Skin epidermis (tissue), 12 donors: ENCODE measurements at regions not wholly inside any gene's neighbourhood (a gene's known extent, or its start where the extent isn't known, plus 50 kb on each side); places are given as distances from the start of the nearest gene placed in this dataset.
A peak's percentile ranks its signal among the peaks of the same experiment; 100 is the strongest.
"Not testable (repeated sequence)": the region's sequence is repeated elsewhere in the genome, so short reads cannot be mapped to it uniquely, and the experiment has no call there.

ENCODE experiments used
- H3K27ac ChIP-seq, 21 experiments: fragments of 200-600 bp; sonication (generic) in 11 of 21; one replicate each; pipeline ENCODE4 v1.5.0; 2020; ENCODE audit warnings: mild to moderate bottlenecking in 3 of 21, inconsistent platforms in 2 of 21, moderate library complexity in 2 of 21
- H3K4me3 ChIP-seq, 7 experiments: fragments of 200-600 bp; sonication (generic) in 2 of 7; one replicate each; pipeline ENCODE4 v1.5.0; 2020; ENCODE audit warnings: inconsistent platforms in 2 of 7, mild to moderate bottlenecking in 2 of 7, moderate library complexity in 1 of 7

DNA sequence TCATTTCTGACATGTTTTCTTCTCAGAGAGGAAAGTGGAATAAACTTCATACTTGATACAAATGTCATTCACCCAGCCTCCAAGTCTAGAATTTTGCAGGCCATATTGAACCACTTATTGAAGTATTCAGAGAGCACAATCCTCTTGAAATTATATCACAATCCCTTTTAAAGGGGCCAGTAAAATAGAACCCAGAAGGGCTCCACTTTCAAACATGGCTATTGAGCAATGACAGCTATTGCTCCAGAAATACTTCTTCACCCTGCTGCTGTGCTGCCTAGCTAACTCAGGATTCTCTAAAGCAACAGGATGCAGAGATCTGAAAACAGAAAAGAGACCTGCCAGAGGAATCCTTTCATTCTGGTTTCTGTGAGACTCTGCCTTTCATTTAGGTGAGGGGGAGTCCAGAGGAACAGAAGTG, 275.0 kb upstream of the CDH5 start:
- Histone ChIP-seq H3K27ac (peak overlapping the region in 9 of 21 experiments; percentile 12 to 72 (median 54)), H3K4me3 (no peak overlapping the region)

DNA sequence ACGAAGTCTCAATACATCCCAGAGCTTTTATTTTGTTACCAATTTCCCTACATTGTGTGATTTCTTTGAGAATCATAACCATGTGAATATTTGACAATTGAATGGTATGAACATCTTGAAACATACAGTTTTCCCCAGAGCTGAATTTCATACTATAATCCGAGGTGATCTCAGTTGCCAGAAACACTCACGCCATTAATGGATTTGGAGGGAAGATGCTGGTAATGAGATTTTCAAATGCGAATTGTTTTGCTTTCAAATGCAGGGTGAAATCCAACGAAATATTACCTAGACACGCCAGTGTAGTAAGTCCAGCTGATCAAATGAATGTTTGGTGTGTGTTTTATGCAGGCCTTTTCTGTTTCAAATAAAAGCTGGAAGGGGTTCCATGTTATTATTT, 277.8 kb upstream of the CDH5 start:
- H3K27ac ChIP-seq = no peak overlapping the region
- H3K4me3 ChIP-seq = no peak overlapping the region

DNA sequence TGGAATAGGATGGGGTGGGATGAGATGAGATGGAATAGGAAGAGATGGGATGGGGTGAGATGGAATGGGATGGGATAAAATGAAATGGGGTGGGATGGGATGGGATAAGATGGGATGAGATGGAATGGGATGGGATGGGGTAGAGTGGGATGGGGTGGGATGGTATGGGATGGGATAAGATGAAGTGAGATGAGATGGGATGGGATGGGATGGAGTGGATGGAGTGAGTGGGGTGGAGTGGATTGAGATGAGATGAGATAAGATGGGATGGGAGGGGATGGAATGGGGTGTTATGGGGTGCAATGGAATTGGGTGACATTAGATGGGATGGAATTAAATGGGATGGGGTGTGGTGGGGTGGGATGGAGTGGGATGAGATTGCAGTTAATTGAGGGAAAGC, 279.2 kb upstream of the CDH5 start:
- H3K27ac ChIP-seq = no peak overlapping the region
- H3K4me3 ChIP-seq = no peak overlapping the region

DNA sequence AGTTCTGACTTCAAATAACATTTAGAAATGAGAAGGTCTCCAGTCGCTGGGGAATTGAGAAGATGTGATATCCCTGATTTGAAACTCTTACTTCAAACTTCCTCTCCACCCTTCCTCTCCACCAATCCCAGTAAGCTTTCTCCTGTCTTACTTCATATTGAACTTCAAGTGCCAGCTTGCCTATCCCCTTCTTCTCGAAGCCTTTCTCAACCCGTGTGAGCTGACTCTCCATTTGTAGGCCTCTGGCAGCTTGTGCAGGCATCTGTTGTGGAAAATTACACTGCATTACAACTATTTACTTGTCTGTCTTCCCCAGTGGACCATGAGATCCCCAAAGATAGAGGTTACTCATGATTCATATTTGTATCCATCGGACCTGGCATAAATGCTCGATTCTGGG, 280.8 kb upstream of the CDH5 start:
- H3K4me3 ChIP-seq = no peak overlapping the region

DNA sequence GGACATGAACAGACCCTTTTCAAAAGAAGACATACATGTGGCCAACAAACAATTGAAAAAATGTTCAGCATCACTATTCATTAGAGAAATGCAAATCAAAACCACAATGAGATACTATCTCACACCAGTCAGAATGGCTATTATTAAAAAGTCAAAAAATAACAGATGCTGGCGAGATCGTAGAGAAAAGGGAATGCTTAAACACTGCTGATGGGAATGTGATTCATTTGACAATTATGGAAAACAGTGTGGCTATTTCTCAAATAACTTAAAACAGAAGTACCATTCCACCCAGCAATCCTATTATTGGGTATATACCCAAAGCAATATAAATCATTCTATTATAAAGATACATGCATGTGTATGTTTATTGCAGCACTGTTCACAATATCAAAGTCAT, 281.8 kb upstream of the CDH5 start:
- not testable (repeated sequence) for H3K4me3 ChIP-seq
- peak overlapping the region in 3 of 21 experiments; percentile 9 to 57 (median 44) for H3K27ac ChIP-seq

More for the DNA sequence above, 280.8 kb upstream of the CDH5 start:
- H3K27ac ChIP-seq = peak overlapping the region in 2 of 21 experiments; percentile 25 to 54

DNA sequence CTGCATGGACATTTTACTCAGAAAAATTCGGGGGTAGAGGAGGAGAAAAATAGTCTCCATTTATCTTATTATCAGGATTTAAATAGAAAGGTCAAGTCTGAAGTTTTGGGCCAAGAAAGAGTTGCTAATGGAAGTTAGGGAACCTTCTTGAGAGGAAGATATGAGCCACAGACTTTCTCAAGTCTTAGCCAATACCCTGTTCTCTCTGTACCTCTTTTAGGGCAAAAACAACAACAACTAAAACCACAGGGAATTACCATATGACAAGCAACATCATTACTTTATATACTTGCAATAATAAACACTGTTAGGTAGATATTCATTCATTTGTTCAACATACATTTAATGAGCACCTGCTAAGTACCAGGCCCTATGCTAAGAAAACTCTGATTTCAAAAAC, 282.2 kb upstream of the CDH5 start:
- peak overlapping the region in 5 of 21 experiments; percentile 31 to 57 (median 51) for H3K27ac ChIP-seq

DNA sequence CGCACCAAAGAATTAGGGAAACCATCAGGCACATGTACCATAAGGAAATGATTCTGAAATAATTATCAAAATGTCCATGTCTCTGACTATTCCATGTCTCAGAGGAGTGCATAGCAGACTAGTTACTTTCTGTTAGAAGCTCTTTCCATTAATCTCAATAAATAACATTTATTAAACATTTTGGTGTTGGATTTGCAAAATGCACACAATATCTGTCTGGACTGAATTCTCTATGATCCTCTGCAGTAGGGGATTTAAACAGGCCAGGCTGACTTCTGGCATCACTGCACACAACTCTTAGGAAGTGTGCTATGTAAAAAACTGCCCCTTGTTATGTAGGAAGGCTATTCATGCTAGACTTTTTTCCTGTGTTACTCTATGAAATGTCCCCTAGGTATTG, 283.3 kb upstream of the CDH5 start:
- Histone ChIP-seq H3K27ac (peak overlapping the region in 4 of 21 experiments; percentile 9 to 57 (median 40)), H3K4me3 (no peak overlapping the region)

More for the DNA sequence above, 282.2 kb upstream of the CDH5 start:
- no peak overlapping the region for H3K4me3 ChIP-seq

DNA sequence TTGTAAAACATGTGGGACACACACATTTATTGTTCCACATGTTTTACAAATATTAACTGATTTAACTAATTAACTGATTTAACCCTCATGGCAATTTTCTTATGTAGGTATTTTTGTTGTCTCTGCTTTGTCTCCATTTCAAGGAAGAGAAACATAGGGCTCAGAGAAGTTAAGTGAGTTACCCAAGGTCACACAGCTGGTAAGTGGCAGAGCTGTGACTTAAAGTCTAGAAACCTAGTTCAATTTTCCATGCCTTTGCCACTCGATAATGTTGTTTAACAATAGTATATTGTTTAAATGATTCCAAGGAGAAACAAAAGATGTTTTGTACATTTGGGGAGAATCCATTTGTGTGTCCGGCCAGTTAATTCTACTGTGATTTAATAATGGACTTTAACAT, 284.1 kb upstream of the CDH5 start:
- Histone ChIP-seq H3K27ac (peak overlapping the region in 2 of 21 experiments; percentile 2 to 5), H3K4me3 (no peak overlapping the region)

DNA sequence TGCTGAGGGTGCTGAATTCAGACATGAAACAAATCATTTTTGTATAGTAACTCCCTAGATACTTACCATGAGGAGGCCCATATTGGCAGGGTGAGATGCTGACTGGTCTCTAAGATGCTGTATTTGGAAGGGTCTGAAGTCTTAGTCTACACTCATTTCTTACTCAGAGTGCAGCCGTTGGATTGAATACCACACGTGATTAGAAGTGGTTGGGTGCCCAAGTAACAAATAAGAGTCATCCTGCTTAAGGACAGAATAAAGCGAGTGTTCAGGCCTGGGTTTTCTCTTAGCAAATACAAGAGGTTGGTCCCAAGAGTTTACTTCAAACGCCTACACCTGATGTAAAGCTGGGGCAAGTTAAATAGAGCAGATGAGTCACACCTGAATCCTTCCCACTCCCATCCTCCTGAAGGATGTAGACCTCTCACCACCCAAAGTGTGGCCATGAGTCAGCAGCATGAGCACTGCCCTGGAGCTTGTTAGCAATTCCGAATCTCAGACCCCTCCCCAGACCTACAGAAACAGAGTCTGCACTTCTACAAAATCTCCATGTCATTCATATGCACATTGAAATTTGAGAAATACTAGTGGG, 284.6 kb upstream of the CDH5 start:
- Histone ChIP-seq H3K27ac (peak overlapping the region in 4 of 21 experiments; percentile 2 to 37 (median 14)), H3K4me3 (no peak overlapping the region)

DNA sequence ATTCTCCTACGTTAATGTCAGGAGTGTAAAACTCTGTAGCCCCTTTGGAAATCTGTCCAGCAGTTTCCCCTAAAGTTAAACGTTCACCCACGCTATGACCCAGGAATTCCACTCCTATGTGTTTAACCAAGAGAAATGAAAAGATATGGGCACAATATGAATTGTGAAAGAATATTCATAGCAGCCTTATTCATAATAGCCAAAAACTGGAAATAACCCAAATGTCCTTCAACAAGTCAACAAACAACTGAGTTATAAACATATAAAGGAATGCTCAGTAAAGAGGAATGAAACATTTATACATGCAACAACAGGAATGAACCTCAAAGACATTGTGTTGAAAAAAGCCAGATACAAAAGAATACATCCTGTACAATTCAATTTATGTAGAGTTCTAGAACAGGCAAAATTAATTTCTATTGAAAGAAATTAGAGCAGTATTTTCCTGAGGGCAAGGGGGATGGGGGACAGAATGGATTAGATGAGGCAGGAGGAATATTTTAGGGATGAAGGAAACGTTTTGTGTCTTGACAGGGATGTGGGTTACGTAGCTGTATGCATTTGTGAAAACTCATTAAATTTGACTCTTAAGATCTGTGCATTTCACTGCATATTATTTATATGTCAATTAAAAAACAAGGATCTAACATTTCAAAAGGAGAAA, 286.7 kb upstream of the CDH5 start:
- Histone ChIP-seq H3K4me3 (no peak overlapping the region), H3K27ac (peak overlapping the region in 1 of 21 experiments; percentile 22)

DNA sequence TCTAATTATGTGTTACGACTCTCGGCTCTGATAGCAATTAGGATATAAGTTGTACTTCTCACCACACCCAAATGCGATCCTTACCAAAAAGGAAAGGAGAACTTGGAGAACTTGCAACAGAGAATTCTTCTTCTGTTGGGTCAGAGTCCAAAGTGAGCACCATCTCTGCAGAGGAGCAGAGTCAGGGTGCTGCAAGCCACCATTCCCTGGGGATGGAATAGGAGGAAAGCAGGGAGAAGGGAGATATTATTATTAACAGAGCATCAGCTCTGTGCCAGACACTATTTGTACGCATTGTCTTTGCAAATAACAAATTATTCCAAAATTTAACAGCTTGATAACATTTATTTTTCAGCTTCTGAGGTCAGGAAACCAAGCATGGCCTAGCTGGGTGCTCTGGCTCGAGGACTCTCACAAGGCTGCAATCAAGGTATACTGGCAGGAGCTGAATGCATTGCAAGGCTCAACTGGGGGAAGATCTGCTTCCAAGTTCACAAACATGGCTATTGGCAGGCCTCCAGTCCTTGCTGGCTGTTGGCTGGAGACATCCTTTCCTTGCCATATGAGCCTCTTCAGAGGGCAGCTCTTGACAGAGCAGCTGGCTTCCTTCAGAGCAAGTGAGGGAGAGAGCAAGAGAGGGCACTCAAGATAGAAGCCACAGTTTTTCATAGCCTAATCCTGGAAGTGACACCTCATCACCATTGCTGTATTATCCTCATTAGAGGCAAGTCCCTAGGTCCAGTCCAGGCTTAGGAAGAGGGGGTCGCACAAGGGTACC, 296.2 kb upstream of the CDH5 start:
- Histone ChIP-seq H3K27ac (peak overlapping the region in 1 of 21 experiments; percentile 27), H3K4me3 (no peak overlapping the region)

DNA sequence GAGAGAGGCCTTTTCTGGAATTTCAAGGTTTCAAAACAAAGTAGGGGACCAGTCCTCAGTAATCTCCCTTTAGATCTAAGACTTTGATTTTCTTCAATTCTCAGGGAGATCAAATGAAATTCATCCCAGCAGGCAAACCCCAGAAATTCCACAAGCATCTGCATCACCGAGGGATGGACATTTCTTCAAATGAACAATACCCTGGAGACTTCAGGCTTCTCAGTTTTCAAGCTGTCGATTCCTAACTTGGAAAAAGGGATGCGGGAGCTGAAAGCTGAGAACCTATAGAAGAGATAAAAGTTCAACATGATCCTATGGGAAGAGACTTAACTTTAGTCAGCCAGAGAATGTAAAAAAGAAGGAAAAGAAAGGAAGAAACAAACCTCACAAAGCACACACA, 296.9 kb upstream of the CDH5 start:
- no peak overlapping the region for H3K4me3 ChIP-seq
- H3K27ac ChIP-seq = no peak overlapping the region

DNA sequence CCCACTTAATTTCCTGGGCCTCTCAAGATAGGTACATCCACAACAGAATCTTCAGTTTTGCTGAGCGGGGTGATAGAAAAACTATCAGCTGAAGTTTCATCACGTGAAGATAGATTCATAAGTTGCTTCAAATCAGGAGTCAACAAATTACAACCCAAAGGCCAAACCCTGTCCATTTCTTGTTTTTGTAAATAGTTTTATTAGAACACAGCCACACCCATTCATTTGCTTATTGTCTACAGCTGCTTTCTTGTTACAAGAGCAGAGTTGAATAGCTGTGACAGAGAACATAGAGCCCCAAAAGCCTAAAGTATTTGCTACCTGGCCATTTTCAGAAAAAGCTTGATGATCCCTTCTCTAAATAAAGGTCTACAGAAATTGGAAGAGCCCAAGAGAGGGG, 300.1 kb upstream of the CDH5 start:
- H3K4me3 ChIP-seq = no peak overlapping the region
- peak overlapping the region in 5 of 21 experiments; percentile 1 to 50 (median 34) for H3K27ac ChIP-seq

DNA sequence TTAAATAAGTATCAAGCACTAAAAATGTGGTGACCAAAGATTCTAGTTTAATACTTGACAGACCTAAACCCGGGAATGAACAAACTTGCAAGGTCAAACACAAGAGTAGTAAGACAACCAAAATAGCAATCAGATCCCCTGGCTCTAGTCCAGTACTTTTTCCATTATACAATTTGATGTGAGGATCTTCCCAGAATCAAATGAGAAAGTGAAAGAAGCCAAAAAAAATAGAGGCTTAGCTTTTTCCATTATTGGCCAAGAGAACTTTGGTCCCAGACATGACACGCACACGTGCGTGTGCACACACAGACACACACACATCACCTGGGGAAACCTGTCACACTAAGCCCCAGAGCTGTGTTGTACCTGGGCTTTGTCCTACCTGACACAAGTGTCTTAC, 300.6 kb upstream of the CDH5 start:
- H3K27ac ChIP-seq = peak overlapping the region in 4 of 21 experiments; percentile 1 to 50 (median 39)

DNA sequence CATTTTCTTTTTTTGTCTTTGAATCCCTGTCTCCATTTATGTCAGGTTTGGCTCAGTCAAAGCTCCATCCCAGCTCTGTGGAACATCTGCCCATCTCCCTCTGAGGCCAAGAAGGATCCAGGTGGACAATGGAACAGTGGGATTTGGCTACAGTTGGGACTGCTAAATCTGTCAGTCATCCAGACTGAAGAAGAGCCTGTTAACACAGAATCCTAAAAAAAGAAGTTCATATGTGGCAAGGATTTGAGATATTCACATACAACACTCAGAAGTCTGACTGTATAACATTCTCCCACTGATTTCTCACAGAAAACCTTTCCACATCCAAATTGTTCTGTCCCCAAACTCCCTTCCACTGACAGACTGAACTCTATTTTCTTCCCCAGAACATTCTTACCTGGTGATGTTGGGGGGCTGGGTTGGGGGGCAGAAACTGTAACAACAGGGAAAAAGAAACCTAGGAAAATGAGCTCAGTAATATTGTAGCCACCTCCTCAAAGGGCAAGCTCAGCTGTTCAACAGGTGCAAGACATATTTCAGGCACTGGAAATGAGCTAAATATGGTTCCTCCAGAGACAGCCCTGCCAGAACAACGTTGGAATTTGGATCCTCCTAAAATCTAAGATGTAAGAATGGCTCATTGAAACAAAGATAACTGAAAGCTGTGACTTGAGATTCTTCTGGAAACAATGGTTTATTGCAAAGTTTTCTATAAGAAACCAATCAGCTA, 301.5 kb upstream of the CDH5 start:
- Histone ChIP-seq H3K4me3 (no peak overlapping the region), H3K27ac (no peak overlapping the region)

More for the DNA sequence above, 300.6 kb upstream of the CDH5 start:
- H3K4me3 ChIP-seq = no peak overlapping the region

DNA sequence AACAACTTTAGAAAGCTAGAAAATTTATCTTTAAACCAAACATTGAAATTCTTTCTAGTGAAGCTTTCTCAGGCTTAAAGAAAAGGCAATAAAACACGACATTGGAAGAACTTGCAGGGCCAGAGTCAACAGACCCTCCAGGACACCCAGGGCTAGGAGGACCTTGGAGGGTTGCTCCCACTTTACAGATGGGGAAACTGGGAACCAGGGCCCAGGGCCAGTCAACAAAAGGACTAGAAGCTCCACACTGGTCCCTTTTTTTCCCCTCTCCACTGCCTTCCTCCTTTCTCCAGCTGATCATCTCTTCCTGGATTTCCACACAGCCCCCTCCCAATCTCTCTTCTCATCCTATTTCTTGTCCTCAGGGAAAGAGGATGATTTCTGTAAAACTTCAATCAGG, 307.7 kb upstream of the CDH5 start:
- no peak overlapping the region for H3K27ac ChIP-seq
- H3K4me3 ChIP-seq = no peak overlapping the region

DNA sequence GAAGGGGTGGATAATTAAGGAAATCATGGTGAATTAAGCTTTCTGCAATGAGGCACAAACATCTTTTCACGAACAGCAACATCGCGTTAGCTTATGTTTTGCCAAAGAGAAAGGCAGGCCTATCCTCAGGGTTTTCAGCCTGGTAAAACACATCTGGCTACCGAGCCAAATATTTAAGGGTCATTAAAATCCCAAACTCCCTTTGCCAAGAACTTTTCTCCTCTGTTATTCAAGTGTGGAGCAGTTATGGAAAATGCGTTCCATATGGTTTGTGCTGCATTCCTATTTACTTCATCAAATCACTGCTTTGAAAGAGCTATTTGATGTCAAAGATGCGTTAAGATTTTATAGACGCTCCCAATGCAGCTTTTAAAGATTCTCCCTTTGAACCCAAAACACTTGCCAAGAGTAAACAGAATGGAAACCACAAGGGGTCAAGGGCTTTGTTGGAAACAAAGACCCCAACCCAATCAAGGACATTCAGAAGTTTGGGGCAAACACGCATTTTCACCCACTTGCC, 308.3 kb upstream of the CDH5 start:
- Histone ChIP-seq H3K4me3 (no peak overlapping the region), H3K27ac (peak overlapping the region in 5 of 21 experiments; percentile 15 to 62 (median 37))

DNA sequence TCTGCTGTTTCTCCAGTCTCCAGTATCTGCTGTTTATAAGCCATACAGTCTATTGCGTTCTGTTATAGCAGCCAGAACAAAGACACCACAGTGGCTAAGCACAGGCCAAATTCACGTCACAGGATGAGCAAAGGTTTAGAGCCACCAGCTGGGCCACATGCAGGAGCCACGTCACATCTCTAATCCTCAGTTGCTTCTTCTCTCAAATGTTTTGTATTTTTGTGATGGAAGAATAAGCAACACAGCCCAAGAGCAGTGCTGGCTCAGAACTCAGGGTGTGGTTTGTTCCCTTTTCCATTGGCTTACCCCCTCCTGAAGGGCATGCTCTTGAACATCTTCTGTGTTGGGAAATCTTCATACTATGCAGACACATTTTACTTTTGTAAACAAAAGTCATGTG, 309.4 kb upstream of the CDH5 start:
- Histone ChIP-seq H3K27ac (peak overlapping the region in 5 of 21 experiments; percentile 30 to 51 (median 39)), H3K4me3 (no peak overlapping the region)

DNA sequence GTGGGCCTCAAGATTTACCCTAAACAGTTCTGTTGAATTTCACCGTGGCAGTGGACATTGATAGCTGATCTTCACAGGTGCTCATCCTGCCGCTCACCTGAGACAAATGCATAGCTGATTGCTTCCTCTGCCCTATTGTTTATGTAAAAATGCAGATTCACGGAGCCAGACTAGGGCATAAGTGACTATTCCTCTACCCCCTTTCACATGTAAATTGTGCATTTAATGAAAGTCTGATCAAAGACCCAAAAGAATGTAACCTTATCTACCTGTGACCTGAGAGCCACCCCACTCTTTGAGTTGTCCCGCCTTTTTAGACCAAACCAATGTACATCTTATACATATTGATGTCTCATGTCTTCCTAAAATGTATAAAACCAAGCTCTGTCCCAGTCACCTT, 312.4 kb upstream of the CDH5 start:
- Histone ChIP-seq H3K4me3 (no peak overlapping the region), H3K27ac (no peak overlapping the region)

DNA sequence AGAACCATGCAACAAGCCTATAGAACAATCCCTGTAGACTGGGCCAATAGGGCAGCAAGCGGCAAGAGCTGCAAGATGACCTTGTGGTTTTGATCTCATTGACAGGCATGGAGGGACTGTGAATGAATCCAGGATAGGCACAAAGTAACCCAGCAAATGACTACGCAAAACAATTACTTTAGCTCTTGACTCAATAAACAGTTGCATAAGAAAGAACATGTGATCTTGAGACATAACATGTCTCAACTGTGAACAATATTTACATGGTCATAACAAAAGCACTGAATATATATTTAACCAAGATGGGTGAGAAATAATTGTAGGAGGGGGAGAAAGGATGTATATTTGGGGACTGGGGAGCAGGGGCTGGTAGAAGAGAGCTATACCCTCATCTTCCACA, 313.7 kb upstream of the CDH5 start:
- Histone ChIP-seq H3K27ac (no peak overlapping the region), H3K4me3 (no peak overlapping the region)
